HCT116 (cell line): ENCODE measurements at regions not wholly inside any gene's neighbourhood (a gene's known extent, or its start where the extent isn't known, plus 50 kb on each side); places are given as distances from the start of the nearest gene placed in this dataset.

Experiments
- ATAC-seq: fragments of 200-7000 bp; cut with Tn5 transposase; 2 replicates; pipeline ENCODE4 v1.9.1; 2020; ENCODE audit warnings: mild to moderate bottlenecking, moderate library complexity
- BruUV-seq: library from RNA; stranded (reverse); fragments of 400-500 nt; replicated peaks from 2 replicates; lab custom pipeline; 2021; lab: Mats Ljungman, UMichigan
- CTCF ChIA-PET: fragments of 300-600 bp; sonication (Branson Sonifier 250); formaldehyde crosslinking; loops from one replicate; lab custom pipeline; 2021; ENCODE audit warnings: antibody characterized with exemption; lab: Charles Lee
- POLR2A ChIA-PET: fragments of 300-600, 350-600 bp; sonication (Branson Sonifier 250); formaldehyde crosslinking; loops from one replicate; lab custom pipeline; 2021; ENCODE audit warnings: antibody characterized with exemption; lab: Charles Lee
- RAD21 ChIA-PET, 2 experiments: fragments of 300-600 bp; sonication (Branson Sonifier 250); formaldehyde crosslinking; loops; one replicate each; lab custom pipeline; 2023; ENCODE audit warnings: low total read pairs in 2 of 2; ENCODE audit not compliant: uncharacterized antibody in 2 of 2, unreplicated experiment in 2 of 2, low non-redundant PET in 1 of 2; lab: Charles Lee
- DNase-seq: peaks from one replicate; pipeline ENCODE4 v3.0.0-alpha.2; 2010; ENCODE audit warnings: low read depth, low spot score
- H2AFZ ChIP-seq: fragments of 200-600 bp; shearing (Covaris generic), sonication (generic); 2 replicates; pipeline ENCODE4 v1.6.1; 2017; ENCODE audit warnings: low read depth, mixed run types, mixed read lengths, antibody characterized with exemption, low read length; ENCODE audit not compliant: poor library complexity, severe bottlenecking
- H3K27ac ChIP-seq: 2 replicates; pipeline ENCODE4 v1.5.1; 2012; ENCODE audit warnings: low read depth, low read length
- H3K27me3 ChIP-seq: fragments of 200-600 bp; sonication (generic); 2 replicates; pipeline ENCODE4 v1.6.1; 2016; ENCODE audit warnings: mixed run types, low read length, mixed read lengths; ENCODE audit not compliant: insufficient read depth
- H3K36me3 ChIP-seq, 2 experiments: fragments of 200-500 bp in 1 of 2; fragments of 200-600 bp in 1 of 2; sonication (Bioruptor generic) in 1 of 2; sonication (generic) in 1 of 2; 2 replicates each; pipeline versions ENCODE4 v1.5.1 to v1.6.1; 2014 to 2016; ENCODE audit warnings: low read length in 2 of 2, inconsistent platforms in 1 of 2, mixed read lengths in 1 of 2, mixed run types in 1 of 2; ENCODE audit not compliant: insufficient read depth in 2 of 2, control insufficient read depth in 1 of 2
- H3K4me1 ChIP-seq, 2 experiments: fragments of 200-600 bp in 1 of 2; sonication (generic) in 1 of 2; 2 replicates each; pipeline versions ENCODE4 v1.5.1 to v1.6.1; 2012 to 2017; ENCODE audit warnings: low read length in 2 of 2, inconsistent platforms in 1 of 2, mild to moderate bottlenecking in 1 of 2, mixed read lengths in 1 of 2, mixed run types in 1 of 2, moderate library complexity in 1 of 2; ENCODE audit not compliant: insufficient read depth in 2 of 2, control insufficient read depth in 1 of 2
- H3K4me2 ChIP-seq: fragments of 200-600 bp; sonication (generic); 2 replicates; pipeline ENCODE4 v1.6.1; 2017; ENCODE audit warnings: mixed run types, low read length, mixed read lengths
- H3K4me3 ChIP-seq, 2 experiments: fragments of 200-600 bp in 1 of 2; sonication (generic) in 1 of 2; replicated peaks in 1 of 2; 2 replicates each; pipeline ENCODE4 v1.5.1; 2011 to 2016; ENCODE audit warnings: low read length in 2 of 2, control low read depth in 1 of 2, low read depth in 1 of 2, mild to moderate bottlenecking in 1 of 2, mixed read lengths in 1 of 2, mixed run types in 1 of 2
- H3K79me2 ChIP-seq: fragments of 200-600 bp; sonication (generic); 2 replicates; pipeline ENCODE4 v1.6.1; 2017; ENCODE audit warnings: mild to moderate bottlenecking, mixed run types, low read length, moderate library complexity, mixed read lengths; ENCODE audit not compliant: insufficient read depth
- H3K9ac ChIP-seq: fragments of 200-600 bp; sonication (generic); 2 replicates; pipeline ENCODE4 v1.6.1; 2016; ENCODE audit warnings: low read length, mixed read lengths
- H3K9me2 ChIP-seq: fragments of 200-600 bp; sonication (generic), shearing (Covaris generic); 2 replicates; pipeline ENCODE4 v1.6.1; 2017; ENCODE audit warnings: mixed run types, mild to moderate bottlenecking, moderate library complexity; ENCODE audit not compliant: insufficient read depth
- H3K9me3 ChIP-seq, 2 experiments: fragments of 200-500 bp in 1 of 2; fragments of 200-600 bp in 1 of 2; sonication (Bioruptor generic) in 1 of 2; sonication (generic) in 1 of 2; 2 replicates each; pipeline ENCODE4 v1.6.1; 2014 to 2017; ENCODE audit warnings: low read length in 2 of 2, mixed read lengths in 2 of 2, inconsistent platforms in 1 of 2, low read depth in 1 of 2, mild to moderate bottlenecking in 1 of 2, mixed run types in 1 of 2, moderate library complexity in 1 of 2; ENCODE audit not compliant: control insufficient read depth in 1 of 2, insufficient read depth in 1 of 2
- H4K20me1 ChIP-seq: fragments of 200-600 bp; sonication (generic), shearing (Covaris generic); 2 replicates; pipeline ENCODE4 v1.6.1; 2017; ENCODE audit warnings: mixed run types, mild to moderate bottlenecking, moderate library complexity; ENCODE audit not compliant: insufficient read depth
- ATF3 ChIP-seq: IDR thresholded peaks from 2 replicates; pipeline ENCODE4 v1.6.1; 2012
- CBX3 ChIP-seq: IDR thresholded peaks from 2 replicates; pipeline ENCODE4 v1.6.1; 2012; ENCODE audit warnings: low read depth
- CEBPB ChIP-seq: IDR thresholded peaks from 2 replicates; pipeline ENCODE4 v1.6.1; 2012; ENCODE audit warnings: low read depth
- CTCF ChIP-seq, 3 experiments: fragments of 200-600 bp in 1 of 3; sonication (generic) in 1 of 3; IDR thresholded peaks in 2 of 3; conservative IDR thresholded peaks in 1 of 3; 2 replicates each; pipeline ENCODE4 v1.5.1; 2012 to 2017; ENCODE audit warnings: low read depth in 2 of 3, low read length in 2 of 3, antibody characterized with exemption in 1 of 3, borderline replicate concordance in 1 of 3, control low read depth in 1 of 3, mild to moderate bottlenecking in 1 of 3, mixed read lengths in 1 of 3, mixed run types in 1 of 3, moderate library complexity in 1 of 3; ENCODE audit not compliant: insufficient read depth in 1 of 3
- EGR1 ChIP-seq: IDR thresholded peaks from 2 replicates; pipeline ENCODE4 v1.6.1; 2012; ENCODE audit warnings: low read depth
- ELF1 ChIP-seq: IDR thresholded peaks from 2 replicates; pipeline ENCODE4 v1.6.1; 2012; ENCODE audit warnings: low read depth, borderline replicate concordance
- EZH2 ChIP-seq: fragments of 200-600 bp; sonication (generic); IDR thresholded peaks from 2 replicates; pipeline ENCODE4 v1.6.1; 2017; ENCODE audit warnings: antibody characterized with exemption, mixed run types
- FOSL1 ChIP-seq: IDR thresholded peaks from 2 replicates; pipeline ENCODE4 v1.6.1; 2012; ENCODE audit warnings: low read depth
- JUND ChIP-seq: IDR thresholded peaks from 2 replicates; pipeline ENCODE4 v1.6.1; 2012
- MAX ChIP-seq: IDR thresholded peaks from 2 replicates; pipeline ENCODE4 v1.6.1; 2012
- POLR2AphosphoS5 ChIP-seq: IDR thresholded peaks from 2 replicates; pipeline ENCODE4 v1.6.1; 2011; ENCODE audit warnings: mild to moderate bottlenecking, low read depth, low read length, moderate library complexity
- RAD21 ChIP-seq: IDR thresholded peaks from 2 replicates; pipeline ENCODE4 v1.6.1; 2012; ENCODE audit warnings: low read depth, mild to moderate bottlenecking
- REST ChIP-seq: IDR thresholded peaks from 2 replicates; pipeline ENCODE4 v1.6.1; 2012; ENCODE audit warnings: low read depth
- SIN3A ChIP-seq: IDR thresholded peaks from 2 replicates; pipeline ENCODE4 v1.6.1; 2012; ENCODE audit warnings: low read depth
- SP1 ChIP-seq: IDR thresholded peaks from 2 replicates; pipeline ENCODE4 v1.6.1; 2012; ENCODE audit warnings: low read depth
- TCF7L2 ChIP-seq: IDR thresholded peaks from 2 replicates; pipeline ENCODE4 v1.7.0; 2011; ENCODE audit warnings: borderline replicate concordance, inconsistent platforms; ENCODE audit not compliant: insufficient read depth, insufficient read length; ENCODE audit errors: extremely low read depth
- YY1 ChIP-seq: IDR thresholded peaks from 2 replicates; pipeline ENCODE4 v1.6.1; 2011; ENCODE audit warnings: low read length, low read depth, moderate library complexity, mild to moderate bottlenecking; ENCODE audit not compliant: insufficient replicate concordance; ENCODE audit errors: extremely low read depth
- ZBTB33 ChIP-seq: IDR thresholded peaks from 2 replicates; pipeline ENCODE4 v1.6.1; 2011; ENCODE audit warnings: mild to moderate bottlenecking, low read length, moderate library complexity; ENCODE audit not compliant: insufficient replicate concordance; ENCODE audit errors: extremely low read depth
- ZFX ChIP-seq: fragments of 450-650 bp; IDR thresholded peaks from 2 replicates; pipeline ENCODE4 v1.6.1; 2017
- ZNF274 ChIP-seq: fragments of 200-500 bp; sonication (Bioruptor generic); IDR thresholded peaks from 2 replicates; pipeline ENCODE4 v1.6.1; 2014; ENCODE audit warnings: mild to moderate bottlenecking, low read depth, low read length, inconsistent platforms
- intact Hi-C: fragments of 100-400 bp; cut with micrococcal nuclease; formaldehyde crosslinking; loops from 2 replicates; pipeline ENCODE4 v1.10.0; 2022

- no peaks in the 10 kb centered on the region for H3K36me3 ChIP-seq
Observed at GRCh38 chr5:136703036-136703435, 337.7 kb upstream of the TRPC7 start.

More at GRCh38 chr5:136703036-136703435, 337.7 kb upstream of the TRPC7 start:
- ChIA-PET POLR2A (no interaction called here), CTCF (no interaction called here), RAD21 (no interaction called here)
- ATAC-seq = no peak
- no peak overlapping the region for H3K27ac ChIP-seq
- H4K20me1 ChIP-seq = no peaks in the 10 kb centered on the region
- TF ChIP-seq JUND = no peak
- no peak for TF ChIP-seq CBX3
- TF ChIP-seq YY1 = no peak
- no peak for TF ChIP-seq ZBTB33
- TF ChIP-seq SP1 = no peak
- no peak for TF ChIP-seq RAD21
- no peak for TF ChIP-seq REST
- no peak for TF ChIP-seq CEBPB
- TF ChIP-seq POLR2AphosphoS5 = no peak
- no peak for TF ChIP-seq ZNF274
- TF ChIP-seq EGR1 = no peak
- no peak for TF ChIP-seq ATF3
- no peak for TF ChIP-seq TCF7L2
- TF ChIP-seq FOSL1 = no peak
- TF ChIP-seq EZH2 = no peak
- TF ChIP-seq ZFX = no peak
- no peak for TF ChIP-seq SIN3A
- TF ChIP-seq CTCF (IDR thresholded peaks at IDR 0.05 in 2 of 3, conservative IDR thresholded peaks at IDR 0.05 in 1 of 3; ENCODE audit: borderline replicate concordance in 1 of 3, insufficient read depth in 1 of 3, low read depth in 2 of 3, low read length in 2 of 3) = no peak
- TF ChIP-seq ELF1 = no peak
- no peak for TF ChIP-seq MAX
- peaks cover 11% of the 10 kb centered on the region for H3K27me3 ChIP-seq
- H2AFZ ChIP-seq = no peak overlapping the region
- H3K4me3 ChIP-seq = no peak overlapping the region
- H3K9me2 ChIP-seq = no peaks in the 10 kb centered on the region
- no TSS peak for BruUV-seq
- DNase-seq = no peak
- H3K4me2 ChIP-seq = no peak overlapping the region
- intact Hi-C loops = no loop called here
- no peak overlapping the region for H3K9ac ChIP-seq
- no peaks in the 10 kb centered on the region for H3K79me2 ChIP-seq
- no peaks in the 10 kb centered on the region for H3K4me1 ChIP-seq
- H3K9me3 ChIP-seq = no peaks in the 10 kb centered on the region
